ENCODE measurements at regions not wholly inside any gene's neighbourhood (a gene's known extent, or its start where the extent isn't known, plus 50 kb on each side); places are given as distances from the start of the nearest gene placed in this dataset.

GRCh38 chr4:12403175-12403574 is 974.5 kb upstream of the HS3ST1 start:
- Mint-ChIP-seq H3K36me3 (no peaks in the 10 kb centered on the region), H3K9me3 (peaks cover 44% of the 10 kb centered on the region), H3K4me3 (no peak overlapping the region), H3K4me1 (no peaks in the 10 kb centered on the region), H3K27ac (no peak overlapping the region), H3K27me3 (ENCODE audit: low read depth) (no peaks in the 10 kb centered on the region)
- no peak for TF ChIP-seq TP53 (CRISPR knock-in tag; IDR thresholded peaks at IDR 0.05)
- TF ChIP-seq ELF4 (CRISPR knock-in tag; IDR thresholded peaks at IDR 0.05; ENCODE audit: low read depth), result no peak
- no peak for TF ChIP-seq FOXJ3 (CRISPR knock-in tag; IDR thresholded peaks at IDR 0.05; ENCODE audit: borderline replicate concordance)
- no peak for TF ChIP-seq NR3C1 (CRISPR knock-in tag; conservative IDR thresholded peaks at IDR 0.05; ENCODE audit: low read depth)
- no peak for TF ChIP-seq JUN (CRISPR knock-in tag; IDR thresholded peaks at IDR 0.05)
- no peak for TF ChIP-seq TEAD1 (CRISPR knock-in tag; IDR thresholded peaks at IDR 0.05)
- no peak for TF ChIP-seq NR1H2 (CRISPR knock-in tag; IDR thresholded peaks at IDR 0.05)
- TF ChIP-seq, protein P1, sequence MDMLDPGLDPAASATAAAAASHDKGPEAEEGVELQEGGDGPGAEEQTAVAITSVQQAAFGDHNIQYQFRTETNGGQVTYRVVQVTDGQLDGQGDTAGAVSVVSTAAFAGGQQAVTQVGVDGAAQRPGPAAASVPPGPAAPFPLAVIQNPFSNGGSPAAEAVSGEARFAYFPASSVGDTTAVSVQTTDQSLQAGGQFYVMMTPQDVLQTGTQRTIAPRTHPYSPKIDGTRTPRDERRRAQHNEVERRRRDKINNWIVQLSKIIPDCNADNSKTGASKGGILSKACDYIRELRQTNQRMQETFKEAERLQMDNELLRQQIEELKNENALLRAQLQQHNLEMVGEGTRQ (CRISPR knock-in tag; IDR thresholded peaks at IDR 0.05), result no peak
- TF ChIP-seq GRHL2 (CRISPR knock-in tag; IDR thresholded peaks at IDR 0.05; ENCODE audit: insufficient replicate concordance, severe bottlenecking), result no peak
- TF ChIP-seq PRDM15 (CRISPR knock-in tag; IDR thresholded peaks at IDR 0.05), result no peak
- no peak for TF ChIP-seq CTCF (IDR thresholded peaks at IDR 0.05)
- TF ChIP-seq ZBTB43 (CRISPR knock-in tag; IDR thresholded peaks at IDR 0.05), result no peak
- DNase-seq (ENCODE audit: low spot score) (no peak), ATAC-seq (no peak)
- CTCF ChIA-PET, result no interaction called here
- POLR2A ChIA-PET, result no interaction called here

GRCh38 chr4:12399781-12400180 is 971.1 kb upstream of the HS3ST1 start:
- Mint-ChIP-seq H3K4me3 (no peak overlapping the region), H3K9me3 (peaks cover 27% of the 10 kb centered on the region), H3K36me3 (no peaks in the 10 kb centered on the region), H3K27me3 (ENCODE audit: low read depth) (no peaks in the 10 kb centered on the region), H3K4me1 (no peaks in the 10 kb centered on the region), H3K27ac (no peak overlapping the region)
- DNase-seq (ENCODE audit: low spot score), result no peak
- ChIA-PET POLR2A (no interaction called here), CTCF (no interaction called here)
- no peak for ATAC-seq
- TF ChIP-seq ZNF317 (CRISPR knock-in tag; IDR thresholded peaks at IDR 0.05; ENCODE audit: borderline replicate concordance, low read depth) (no peak), ZNF263 (CRISPR knock-in tag; IDR thresholded peaks at IDR 0.05; ENCODE audit: low read depth) (no peak), RELA (CRISPR knock-in tag; IDR thresholded peaks at IDR 0.05; ENCODE audit: borderline replicate concordance) (no peak), PRDM15 (CRISPR knock-in tag; IDR thresholded peaks at IDR 0.05) (no peak), ERG (CRISPR knock-in tag; IDR thresholded peaks at IDR 0.05) (no peak)
- TF ChIP-seq, protein P2, sequence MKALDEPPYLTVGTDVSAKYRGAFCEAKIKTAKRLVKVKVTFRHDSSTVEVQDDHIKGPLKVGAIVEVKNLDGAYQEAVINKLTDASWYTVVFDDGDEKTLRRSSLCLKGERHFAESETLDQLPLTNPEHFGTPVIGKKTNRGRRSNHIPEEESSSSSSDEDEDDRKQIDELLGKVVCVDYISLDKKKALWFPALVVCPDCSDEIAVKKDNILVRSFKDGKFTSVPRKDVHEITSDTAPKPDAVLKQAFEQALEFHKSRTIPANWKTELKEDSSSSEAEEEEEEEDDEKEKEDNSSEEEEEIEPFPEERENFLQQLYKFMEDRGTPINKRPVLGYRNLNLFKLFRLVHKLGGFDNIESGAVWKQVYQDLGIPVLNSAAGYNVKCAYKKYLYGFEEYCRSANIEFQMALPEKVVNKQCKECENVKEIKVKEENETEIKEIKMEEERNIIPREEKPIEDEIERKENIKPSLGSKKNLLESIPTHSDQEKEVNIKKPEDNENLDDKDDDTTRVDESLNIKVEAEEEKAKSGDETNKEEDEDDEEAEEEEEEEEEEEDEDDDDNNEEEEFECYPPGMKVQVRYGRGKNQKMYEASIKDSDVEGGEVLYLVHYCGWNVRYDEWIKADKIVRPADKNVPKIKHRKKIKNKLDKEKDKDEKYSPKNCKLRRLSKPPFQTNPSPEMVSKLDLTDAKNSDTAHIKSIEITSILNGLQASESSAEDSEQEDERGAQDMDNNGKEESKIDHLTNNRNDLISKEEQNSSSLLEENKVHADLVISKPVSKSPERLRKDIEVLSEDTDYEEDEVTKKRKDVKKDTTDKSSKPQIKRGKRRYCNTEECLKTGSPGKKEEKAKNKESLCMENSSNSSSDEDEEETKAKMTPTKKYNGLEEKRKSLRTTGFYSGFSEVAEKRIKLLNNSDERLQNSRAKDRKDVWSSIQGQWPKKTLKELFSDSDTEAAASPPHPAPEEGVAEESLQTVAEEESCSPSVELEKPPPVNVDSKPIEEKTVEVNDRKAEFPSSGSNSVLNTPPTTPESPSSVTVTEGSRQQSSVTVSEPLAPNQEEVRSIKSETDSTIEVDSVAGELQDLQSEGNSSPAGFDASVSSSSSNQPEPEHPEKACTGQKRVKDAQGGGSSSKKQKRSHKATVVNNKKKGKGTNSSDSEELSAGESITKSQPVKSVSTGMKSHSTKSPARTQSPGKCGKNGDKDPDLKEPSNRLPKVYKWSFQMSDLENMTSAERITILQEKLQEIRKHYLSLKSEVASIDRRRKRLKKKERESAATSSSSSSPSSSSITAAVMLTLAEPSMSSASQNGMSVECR (CRISPR knock-in tag; IDR thresholded peaks at IDR 0.05; ENCODE audit: borderline replicate concordance), result no peak
